Astrocyte (in vitro differentiated cells and primary cell): ENCODE measurements at regions not wholly inside any gene's neighbourhood (a gene's known extent, or its start where the extent isn't known, plus 50 kb on each side); places are given as distances from the start of the nearest gene placed in this dataset.

Experiments used
- CTCF ChIP-seq: IDR thresholded peaks from 2 replicates; pipeline ENCODE4 v1.5.1; 2011; ENCODE audit warnings: low read depth, mild to moderate bottlenecking, inconsistent platforms, low read length, moderate library complexity; ENCODE audit not compliant: insufficient read depth
- EZH2 ChIP-seq: IDR thresholded peaks from 2 replicates; pipeline ENCODE4 v1.6.1; 2012; ENCODE audit warnings: mild to moderate bottlenecking, low read length, inconsistent platforms; ENCODE audit not compliant: insufficient read depth

DNA sequence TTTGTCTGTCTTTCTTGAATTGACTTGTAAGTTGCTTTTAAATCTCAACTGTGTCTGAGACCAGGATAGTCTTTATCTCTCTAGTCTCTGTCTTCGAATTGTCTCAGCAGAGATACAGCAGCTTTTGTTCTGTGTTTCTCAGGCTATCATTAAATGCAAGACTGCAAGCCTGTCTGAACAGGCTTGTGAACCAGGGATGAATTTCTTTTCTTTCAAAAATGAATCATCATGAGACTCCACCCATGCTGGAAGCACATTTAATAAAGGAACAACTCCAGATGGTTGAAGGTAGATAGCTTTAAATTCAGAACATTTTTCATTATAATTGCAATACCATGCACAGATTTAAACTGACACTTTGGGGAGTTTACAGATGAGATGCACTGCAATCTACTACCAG, 155.9 kb downstream of the SEC23IP start:
- TF ChIP-seq CTCF (no peak), EZH2 (no peak)
